ENCODE measurements at regions not wholly inside any gene's neighbourhood (a gene's known extent, or its start where the extent isn't known, plus 50 kb on each side); places are given as distances from the start of the nearest gene placed in this dataset.

DNA sequence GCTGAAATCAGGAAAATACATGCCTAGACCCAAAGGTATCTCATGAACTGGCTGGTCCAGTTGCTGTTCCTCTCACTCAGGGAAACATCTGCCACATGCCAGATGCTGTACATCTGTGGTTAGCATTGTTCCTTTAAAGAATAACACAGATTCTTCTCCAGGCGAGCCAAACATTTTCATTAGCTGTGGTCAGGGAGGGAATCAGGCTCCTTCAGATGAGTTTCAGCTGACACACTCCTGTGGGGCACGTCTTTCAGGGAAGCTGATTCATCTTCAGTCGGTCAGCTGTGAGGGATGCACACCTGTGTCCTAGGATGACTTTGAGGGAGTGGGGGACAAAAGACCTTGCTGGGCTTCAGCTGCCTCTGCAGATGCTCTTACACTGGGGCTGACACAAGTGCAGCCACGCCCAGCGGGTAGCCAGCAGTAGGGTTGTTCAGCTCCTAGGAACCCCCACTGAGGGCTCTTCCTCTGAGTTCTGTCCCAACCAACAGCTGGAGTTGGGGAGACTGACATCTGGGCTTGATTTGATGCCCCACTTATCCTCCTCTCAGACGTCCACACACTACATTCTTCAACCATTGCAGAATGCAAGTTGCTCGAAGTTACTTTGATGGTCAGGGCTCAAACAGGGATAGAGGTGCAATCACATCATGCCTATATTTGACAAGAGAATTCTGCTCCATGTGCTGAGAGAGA, 155.0 kb downstream of the NUAK1 start:
- intact Hi-C loops (cut with micrococcal nuclease), result no loop called here
- CTCF ChIA-PET, result interaction anchor here (0.7 kb wide), 1 partner anchor 95 kb away, joined by 3 read pairs; no protein-coding TSS in a partner anchor
- no peaks in the 10 kb centered on the region for H3K9me3 Mint-ChIP-seq (ENCODE audit: unreplicated experiment)

DNA sequence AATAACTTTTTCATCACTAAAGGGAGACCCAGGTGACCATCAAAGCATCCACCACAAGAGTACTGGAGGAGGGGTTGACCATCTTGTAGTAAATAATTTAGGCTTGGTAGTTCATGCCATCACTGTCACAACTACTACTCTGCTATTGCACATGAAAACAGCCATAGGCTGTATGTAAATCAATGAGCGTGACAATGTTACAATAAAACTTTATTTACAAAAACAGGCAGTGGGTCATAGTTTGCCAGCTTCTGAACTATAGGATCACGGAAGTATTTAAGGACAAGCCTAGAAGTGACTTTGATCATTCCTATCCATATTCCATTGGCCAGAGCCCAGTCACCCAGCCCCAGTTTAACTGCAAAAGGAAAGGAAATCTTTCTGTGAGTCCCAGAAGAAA, 153.4 kb downstream of the NUAK1 start:
- CTCF ChIA-PET, result interaction anchor here (0.6 kb wide), 1 partner anchor 12 kb away, joined by 3 read pairs; no protein-coding TSS in a partner anchor
- peaks cover 6% of the 10 kb centered on the region for H3K4me1 Mint-ChIP-seq (ENCODE audit: insufficient read depth, unreplicated experiment)
- H3K9me3 Mint-ChIP-seq (ENCODE audit: unreplicated experiment), result no peaks in the 10 kb centered on the region
- H3K27ac Mint-ChIP-seq (ENCODE audit: low read depth, unreplicated experiment), result no peak overlapping the region
- intact Hi-C loops (cut with micrococcal nuclease), result no loop called here
- H3K4me3 Mint-ChIP-seq (ENCODE audit: unreplicated experiment), result no peak overlapping the region
- POLR2A ChIA-PET, result no interaction called here
- no peaks in the 10 kb centered on the region for H3K27me3 Mint-ChIP-seq (ENCODE audit: insufficient read depth, unreplicated experiment)
- BruUV-seq (replicated peaks), result no TSS peak
- TF ChIP-seq CTCF (IDR thresholded peaks at IDR 0.05; ENCODE audit: unreplicated experiment), result no peak
- no peaks in the 10 kb centered on the region for H3K36me3 Mint-ChIP-seq (ENCODE audit: insufficient read depth, unreplicated experiment)
- no peak for DNase-seq (ENCODE audit: unreplicated experiment)

More for the DNA sequence above, 155.0 kb downstream of the NUAK1 start:
- Mint-ChIP-seq H3K4me1 (ENCODE audit: insufficient read depth, unreplicated experiment) (peaks cover 6% of the 10 kb centered on the region), H3K27me3 (ENCODE audit: insufficient read depth, unreplicated experiment) (no peaks in the 10 kb centered on the region), H3K4me3 (ENCODE audit: unreplicated experiment) (no peak overlapping the region), H3K36me3 (ENCODE audit: insufficient read depth, unreplicated experiment) (no peaks in the 10 kb centered on the region), H3K27ac (ENCODE audit: low read depth, unreplicated experiment) (no peak overlapping the region)
- POLR2A ChIA-PET, result interaction anchor here (1.2 kb wide), 1 partner anchor 9 kb away, joined by 3 read pairs; no protein-coding TSS in a partner anchor
- no TSS peak for BruUV-seq (replicated peaks)
- no peak for TF ChIP-seq CTCF (IDR thresholded peaks at IDR 0.05; ENCODE audit: unreplicated experiment)
- DNase-seq (ENCODE audit: unreplicated experiment), result no peak

GRCh38 chr12:105986779-105987684, 151.7 kb downstream of the NUAK1 start:
- POLR2A ChIA-PET, result no interaction called here
- DNase-seq (ENCODE audit: unreplicated experiment), result no peak
- Mint-ChIP-seq H3K36me3 (ENCODE audit: insufficient read depth, unreplicated experiment) (no peaks in the 10 kb centered on the region), H3K27me3 (ENCODE audit: insufficient read depth, unreplicated experiment) (no peaks in the 10 kb centered on the region), H3K4me1 (ENCODE audit: insufficient read depth, unreplicated experiment) (peaks cover 6% of the 10 kb centered on the region), H3K27ac (ENCODE audit: low read depth, unreplicated experiment) (no peak overlapping the region), H3K4me3 (ENCODE audit: unreplicated experiment) (no peak overlapping the region), H3K9me3 (ENCODE audit: unreplicated experiment) (no peaks in the 10 kb centered on the region)
- intact Hi-C loops (cut with micrococcal nuclease), result no loop called here
- CTCF ChIA-PET, result no interaction called here
- TF ChIP-seq CTCF (IDR thresholded peaks at IDR 0.05; ENCODE audit: unreplicated experiment), result no peak
- BruUV-seq (replicated peaks), result no TSS peak

DNA sequence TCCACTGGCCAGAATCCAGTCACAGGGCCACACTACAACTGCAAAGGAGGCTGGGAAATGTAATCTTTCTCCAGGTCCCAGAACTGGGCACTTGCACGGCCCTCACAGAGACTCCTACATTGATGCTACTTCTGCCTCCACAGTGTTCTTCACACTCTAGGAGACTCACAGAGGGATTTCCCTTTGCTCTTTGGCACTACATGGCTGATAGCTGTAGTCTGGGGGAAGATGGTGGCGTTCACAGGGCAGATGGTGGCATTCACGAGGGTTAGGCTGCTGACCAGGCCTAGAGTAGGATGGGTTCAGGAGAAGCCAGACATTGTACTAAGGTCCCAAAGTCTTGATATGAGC, 151.1 kb downstream of the NUAK1 start:
- H3K27me3 Mint-ChIP-seq (ENCODE audit: insufficient read depth, unreplicated experiment), result no peaks in the 10 kb centered on the region
- H3K4me3 Mint-ChIP-seq (ENCODE audit: unreplicated experiment), result no peak overlapping the region
- no peak for TF ChIP-seq CTCF (IDR thresholded peaks at IDR 0.05; ENCODE audit: unreplicated experiment)
- no peak overlapping the region for H3K27ac Mint-ChIP-seq (ENCODE audit: low read depth, unreplicated experiment)
- BruUV-seq (replicated peaks), result no TSS peak
- peaks cover 6% of the 10 kb centered on the region for H3K4me1 Mint-ChIP-seq (ENCODE audit: insufficient read depth, unreplicated experiment)
- intact Hi-C loops (cut with micrococcal nuclease), result no loop called here
- H3K9me3 Mint-ChIP-seq (ENCODE audit: unreplicated experiment), result no peaks in the 10 kb centered on the region
- no peak for DNase-seq (ENCODE audit: unreplicated experiment)
- ChIA-PET CTCF (no interaction called here), POLR2A (no interaction called here)
- H3K36me3 Mint-ChIP-seq (ENCODE audit: insufficient read depth, unreplicated experiment), result no peaks in the 10 kb centered on the region

All from MCF 10A (cell line).